Neural crest cell (in vitro differentiated cells): ENCODE measurements at regions not wholly inside any gene's neighbourhood (a gene's known extent, or its start where the extent isn't known, plus 50 kb on each side); places are given as distances from the start of the nearest gene placed in this dataset.

Source experiments
- DNase-seq: peaks from one replicate; pipeline ENCODE4 v3.0.0; 2021; ENCODE audit warnings: low read depth, mixed read lengths, low spot score
- H3K27ac Mint-ChIP-seq: one replicate; pipeline ENCODE4 v1.8.0; 2021; ENCODE audit warnings: mild to moderate bottlenecking, mixed read lengths; ENCODE audit not compliant: unreplicated experiment
- H3K27me3 Mint-ChIP-seq: 2 replicates; pipeline ENCODE4 v1.8.0; 2021; ENCODE audit warnings: low read depth, mild to moderate bottlenecking, mixed read lengths
- H3K36me3 Mint-ChIP-seq: 2 replicates; pipeline ENCODE4 v1.8.0; 2021; ENCODE audit warnings: low read depth, mild to moderate bottlenecking, mixed read lengths
- H3K4me1 Mint-ChIP-seq: 2 replicates; pipeline ENCODE4 v1.8.0; 2021; ENCODE audit warnings: mixed read lengths
- H3K4me3 Mint-ChIP-seq: one replicate; pipeline ENCODE4 v1.8.0; 2021; ENCODE audit warnings: mild to moderate bottlenecking, mixed read lengths
- H3K9me3 Mint-ChIP-seq: 2 replicates; pipeline ENCODE4 v1.8.0; 2021; ENCODE audit warnings: mixed read lengths
- TF ChIP-seq, protein P1 (sequence below): fragments of 200-600 bp; sonication (generic); conservative IDR thresholded peaks from 2 replicates; pipeline ENCODE4 v1.5.0; 2021; ENCODE audit warnings: antibody characterized with exemption, mild to moderate bottlenecking

DNA sequence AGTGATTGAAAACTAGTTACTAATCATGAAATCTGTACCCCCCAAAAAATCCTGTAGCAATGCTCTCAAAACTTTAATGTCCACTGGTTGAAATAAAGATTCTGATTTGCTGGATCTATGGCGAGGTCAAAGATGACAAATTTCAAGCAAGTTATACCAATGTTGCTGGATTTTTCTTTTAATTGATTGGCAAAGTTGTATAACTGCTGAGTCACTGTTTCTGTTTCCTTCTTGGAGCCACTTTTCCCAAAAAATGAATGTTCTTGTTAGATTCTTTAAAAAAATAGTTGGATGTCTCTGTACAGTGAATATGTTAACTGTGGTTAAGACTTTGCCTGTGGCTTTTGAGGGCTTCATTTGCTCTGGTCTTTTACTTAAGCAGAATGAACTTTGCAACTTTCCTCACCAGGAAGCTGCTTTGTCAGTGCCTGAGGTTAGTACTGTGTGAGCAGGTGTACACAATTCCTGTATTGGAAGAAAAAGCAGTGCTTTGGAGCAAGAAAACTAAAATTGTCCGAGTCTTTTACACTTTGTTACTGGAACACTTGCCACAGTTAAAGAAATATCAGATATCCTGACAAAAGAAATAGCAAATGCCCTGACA lies 1211.9 kb downstream of the MRPL39 start:
- H3K27me3 Mint-ChIP-seq, result no peaks in the 10 kb centered on the region
- TF ChIP-seq, protein P1, sequence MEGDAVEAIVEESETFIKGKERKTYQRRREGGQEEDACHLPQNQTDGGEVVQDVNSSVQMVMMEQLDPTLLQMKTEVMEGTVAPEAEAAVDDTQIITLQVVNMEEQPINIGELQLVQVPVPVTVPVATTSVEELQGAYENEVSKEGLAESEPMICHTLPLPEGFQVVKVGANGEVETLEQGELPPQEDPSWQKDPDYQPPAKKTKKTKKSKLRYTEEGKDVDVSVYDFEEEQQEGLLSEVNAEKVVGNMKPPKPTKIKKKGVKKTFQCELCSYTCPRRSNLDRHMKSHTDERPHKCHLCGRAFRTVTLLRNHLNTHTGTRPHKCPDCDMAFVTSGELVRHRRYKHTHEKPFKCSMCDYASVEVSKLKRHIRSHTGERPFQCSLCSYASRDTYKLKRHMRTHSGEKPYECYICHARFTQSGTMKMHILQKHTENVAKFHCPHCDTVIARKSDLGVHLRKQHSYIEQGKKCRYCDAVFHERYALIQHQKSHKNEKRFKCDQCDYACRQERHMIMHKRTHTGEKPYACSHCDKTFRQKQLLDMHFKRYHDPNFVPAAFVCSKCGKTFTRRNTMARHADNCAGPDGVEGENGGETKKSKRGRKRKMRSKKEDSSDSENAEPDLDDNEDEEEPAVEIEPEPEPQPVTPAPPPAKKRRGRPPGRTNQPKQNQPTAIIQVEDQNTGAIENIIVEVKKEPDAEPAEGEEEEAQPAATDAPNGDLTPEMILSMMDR, result no peak
- no peak overlapping the region for H3K27ac Mint-ChIP-seq
- H3K4me1 Mint-ChIP-seq, result no peaks in the 10 kb centered on the region
- no peak overlapping the region for H3K4me3 Mint-ChIP-seq
- peaks cover 6% of the 10 kb centered on the region for H3K9me3 Mint-ChIP-seq
- DNase-seq, result no peak
- H3K36me3 Mint-ChIP-seq, result no peaks in the 10 kb centered on the region

DNA sequence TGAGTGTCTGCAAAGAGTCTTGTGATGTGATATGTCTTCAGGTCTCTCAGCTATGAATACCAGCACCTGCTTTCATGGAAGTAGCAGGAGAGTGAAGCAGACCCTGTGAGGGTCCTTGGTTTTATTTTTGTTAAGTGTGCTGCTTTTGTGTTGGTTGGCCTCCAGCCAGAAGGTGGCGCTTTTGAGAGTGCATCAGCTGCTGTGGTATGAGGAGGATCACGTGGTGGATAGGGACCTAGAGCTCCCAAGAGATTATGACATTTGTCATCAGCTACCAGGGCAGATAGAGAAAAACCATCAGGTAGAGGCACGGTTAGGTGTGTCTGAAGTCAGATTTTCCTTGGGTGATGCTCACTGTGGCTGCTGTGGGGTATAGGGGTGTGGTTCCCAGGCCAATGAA lies 1232.1 kb downstream of the MRPL39 start:
- Mint-ChIP-seq H3K4me3 (no peak overlapping the region), H3K4me1 (no peaks in the 10 kb centered on the region), H3K9me3 (peaks cover 4% of the 10 kb centered on the region), H3K27me3 (no peaks in the 10 kb centered on the region), H3K36me3 (no peaks in the 10 kb centered on the region), H3K27ac (no peak overlapping the region)
- TF ChIP-seq, protein P1, result no peak
- no peak for DNase-seq

DNA sequence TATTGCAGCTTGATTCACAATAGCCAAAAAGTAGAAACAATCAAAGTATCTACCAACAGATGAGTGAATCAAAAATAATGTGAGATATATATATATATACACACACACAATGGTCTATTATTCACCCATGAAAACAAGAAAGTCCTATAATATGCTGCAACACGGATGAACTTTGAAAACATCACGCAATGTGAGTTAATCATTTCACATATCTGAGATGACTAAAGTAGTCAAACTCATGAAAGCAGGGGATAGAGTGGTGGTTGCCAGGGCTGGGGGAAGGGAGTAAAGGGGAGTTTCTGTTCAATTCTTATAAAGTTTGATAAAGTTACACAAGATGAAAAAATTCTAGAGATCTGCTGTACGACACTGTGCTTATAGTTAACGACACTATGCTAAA lies 1234.8 kb downstream of the MRPL39 start:
- Mint-ChIP-seq H3K9me3 (peaks cover 8% of the 10 kb centered on the region), H3K27me3 (no peaks in the 10 kb centered on the region), H3K27ac (no peak overlapping the region), H3K4me3 (no peak overlapping the region), H3K36me3 (no peaks in the 10 kb centered on the region), H3K4me1 (no peaks in the 10 kb centered on the region)
- no peak for DNase-seq
- TF ChIP-seq, protein P1, result no peak

DNA sequence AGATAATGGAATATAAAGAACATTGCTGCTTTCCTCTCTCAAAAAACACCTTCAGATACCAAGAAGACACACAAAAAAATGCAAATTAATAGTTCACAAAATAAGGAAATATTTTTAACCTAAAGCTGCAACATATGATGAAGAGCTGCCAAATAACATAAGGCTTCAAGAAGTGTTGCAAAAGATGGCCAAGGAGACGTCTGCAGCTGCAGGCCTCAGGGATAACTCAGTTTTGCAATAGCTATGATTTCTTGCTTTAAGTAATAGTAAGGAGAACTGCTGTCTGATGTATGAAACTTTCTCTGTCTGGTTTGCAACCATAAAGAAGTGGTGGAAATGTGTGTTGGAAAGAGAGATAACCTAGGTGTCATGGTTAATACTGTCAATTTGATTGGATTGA lies 1237.5 kb downstream of the MRPL39 start:
- no peaks in the 10 kb centered on the region for H3K27me3 Mint-ChIP-seq
- H3K4me1 Mint-ChIP-seq, result no peaks in the 10 kb centered on the region
- no peak overlapping the region for H3K4me3 Mint-ChIP-seq
- H3K36me3 Mint-ChIP-seq, result no peaks in the 10 kb centered on the region
- H3K27ac Mint-ChIP-seq, result no peak overlapping the region
- TF ChIP-seq, protein P1, result no peak
- H3K9me3 Mint-ChIP-seq, result peaks cover 8% of the 10 kb centered on the region
- no peak for DNase-seq

GRCh38 chr21:24369278-24369677 lies 1238.0 kb downstream of the MRPL39 start:
- Mint-ChIP-seq H3K4me3 (no peak overlapping the region), H3K4me1 (no peaks in the 10 kb centered on the region), H3K36me3 (no peaks in the 10 kb centered on the region), H3K27ac (no peak overlapping the region), H3K9me3 (peaks cover 8% of the 10 kb centered on the region), H3K27me3 (no peaks in the 10 kb centered on the region)
- no peak for DNase-seq
- TF ChIP-seq, protein P1, result no peak

GRCh38 chr21:24367936-24368335 lies 1239.3 kb downstream of the MRPL39 start:
- no peak for DNase-seq
- TF ChIP-seq, protein P1, result no peak
- H3K27me3 Mint-ChIP-seq, result no peaks in the 10 kb centered on the region
- H3K27ac Mint-ChIP-seq, result no peak overlapping the region
- peaks cover 5% of the 10 kb centered on the region for H3K9me3 Mint-ChIP-seq
- H3K4me3 Mint-ChIP-seq, result no peak overlapping the region
- no peaks in the 10 kb centered on the region for H3K36me3 Mint-ChIP-seq
- H3K4me1 Mint-ChIP-seq, result no peaks in the 10 kb centered on the region
